GM19438 (cell line): ENCODE measurements at regions not wholly inside any gene's neighbourhood (a gene's known extent, or its start where the extent isn't known, plus 50 kb on each side); places are given as distances from the start of the nearest gene placed in this dataset.
"Not testable (repeated sequence)": the region's sequence is repeated elsewhere in the genome, so short reads cannot be mapped to it uniquely, and the experiment has no call there.

Experiments used
- ATAC-seq: cut with Tn5 transposase; IDR thresholded peaks from one replicate; pipeline ENCODE4 v1.9.1; 2021; ENCODE audit warnings: low read depth; ENCODE audit not compliant: unreplicated experiment

GRCh38 chr1:31510853-31511789 is 65.2 kb upstream of the TINAGL1 start:
- no peak for ATAC-seq

GRCh38 chr1:31511848-31512615 is 64.3 kb upstream of the TINAGL1 start:
- no peak for ATAC-seq

- ATAC-seq: no peak
Measured at GRCh38 chr1:31514117-31514516, 62.2 kb upstream of the TINAGL1 start.

GRCh38 chr1:31515056-31515775 is 61.1 kb upstream of the TINAGL1 start:
- no peak for ATAC-seq

- no peak for ATAC-seq
Measured at GRCh38 chr1:31515936-31516335, 60.4 kb upstream of the TINAGL1 start.

GRCh38 chr1:31517301-31517700 is 59.0 kb upstream of the TINAGL1 start:
- no peak for ATAC-seq

- not testable (repeated sequence) for ATAC-seq
Measured at GRCh38 chr1:31517986-31518385, 58.3 kb upstream of the TINAGL1 start.

- no peak for ATAC-seq
Measured at GRCh38 chr1:31521761-31522555, 54.4 kb upstream of the TINAGL1 start.

- ATAC-seq: no peak
Measured at GRCh38 chr1:31522556-31522845, 53.8 kb upstream of the TINAGL1 start.

- ATAC-seq: no peak
Measured at GRCh38 chr1:31523012-31523411, 53.3 kb upstream of the TINAGL1 start.

GRCh38 chr1:31523769-31524168 is 52.5 kb upstream of the TINAGL1 start:
- no peak for ATAC-seq

- no peak for ATAC-seq
Measured at GRCh38 chr1:31524186-31524901, 52.0 kb upstream of the TINAGL1 start.
